Endothelial cell of hepatic sinusoid (primary cell): ENCODE measurements at regions not wholly inside any gene's neighbourhood (a gene's known extent, or its start where the extent isn't known, plus 50 kb on each side); places are given as distances from the start of the nearest gene placed in this dataset.
"Not testable (repeated sequence)": the region's sequence is repeated elsewhere in the genome, so short reads cannot be mapped to it uniquely, and the experiment has no call there.

ENCODE experiments used
- in situ Hi-C: cut with HindIII; loops from 2 replicates; pipeline ENCODE4 v1.10.0; 2017; ENCODE audit warnings: low sequenced_read_pairs

DNA sequence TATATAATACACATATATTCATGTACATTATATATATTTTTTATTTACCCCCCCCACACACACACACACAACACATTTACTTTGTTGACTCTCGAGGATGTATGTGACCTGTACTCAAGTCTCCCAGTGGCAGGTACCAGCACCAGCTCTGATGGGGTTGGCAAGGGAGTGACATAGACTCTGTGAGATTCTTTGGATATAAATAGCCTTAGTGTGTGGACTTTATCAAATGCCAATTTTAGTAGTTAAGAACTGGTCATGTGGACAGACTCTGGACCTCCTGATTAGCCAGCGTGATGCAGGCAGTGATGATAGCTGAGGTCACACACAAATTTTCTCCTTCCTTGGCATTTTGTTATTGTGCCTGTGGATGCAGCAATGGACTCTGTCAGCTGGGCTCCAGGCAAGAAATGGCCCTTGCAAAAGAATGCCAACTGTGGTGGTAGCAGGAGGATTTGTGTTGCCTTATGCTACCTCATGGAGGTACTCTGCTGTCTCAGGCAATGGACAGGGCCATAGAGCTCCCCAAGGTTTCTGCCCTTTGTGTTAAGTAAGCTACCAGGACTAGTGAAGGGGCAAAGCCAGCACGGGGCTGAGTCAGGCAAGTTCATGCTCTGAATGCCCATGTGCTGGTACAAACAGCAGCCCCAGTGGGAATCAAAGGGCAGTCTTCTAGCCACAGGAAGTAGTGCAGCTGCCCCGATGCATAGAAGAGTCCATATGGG is 224.6 kb upstream of the ZWINT start:
- in situ Hi-C loops = no loop called here

DNA sequence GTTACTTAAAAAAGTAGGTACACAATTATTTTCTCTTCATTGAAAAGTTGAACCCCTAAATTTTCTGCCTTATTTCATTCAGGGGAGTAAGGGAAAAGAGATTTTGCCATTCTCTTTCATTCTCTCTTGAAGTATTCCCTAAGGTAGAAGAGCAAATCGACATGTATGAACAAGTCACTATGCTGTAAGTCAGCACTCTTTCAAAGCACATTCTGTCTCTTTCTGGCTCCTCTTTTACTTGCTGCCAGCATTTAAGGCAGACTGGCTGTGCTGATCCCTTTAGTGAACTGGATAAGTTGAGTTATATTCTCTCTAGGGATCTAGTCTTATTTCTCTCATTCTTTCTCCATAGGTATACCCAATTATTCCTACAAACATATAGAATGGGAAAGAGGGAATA is 222.3 kb upstream of the ZWINT start:
- in situ Hi-C loops = no loop called here

DNA sequence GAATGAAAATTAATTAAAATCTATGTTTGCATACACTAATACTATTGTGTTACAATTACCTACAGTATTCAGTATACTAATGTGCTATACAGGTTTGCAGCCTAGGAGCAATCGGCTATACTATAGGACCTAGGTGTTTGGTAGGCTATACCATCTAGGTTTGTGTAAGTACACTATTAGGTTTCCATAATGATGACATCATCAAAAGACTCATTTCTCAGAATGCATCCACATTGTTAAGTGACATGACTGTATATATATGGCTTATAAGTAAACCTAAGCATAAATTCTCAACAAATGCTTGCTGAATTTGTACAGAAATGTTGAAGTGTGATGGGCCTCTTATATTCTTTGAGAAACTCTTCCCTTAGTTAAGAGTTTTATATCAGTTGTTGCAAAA is 206.5 kb upstream of the ZWINT start:
- in situ Hi-C loops = no loop called here

DNA sequence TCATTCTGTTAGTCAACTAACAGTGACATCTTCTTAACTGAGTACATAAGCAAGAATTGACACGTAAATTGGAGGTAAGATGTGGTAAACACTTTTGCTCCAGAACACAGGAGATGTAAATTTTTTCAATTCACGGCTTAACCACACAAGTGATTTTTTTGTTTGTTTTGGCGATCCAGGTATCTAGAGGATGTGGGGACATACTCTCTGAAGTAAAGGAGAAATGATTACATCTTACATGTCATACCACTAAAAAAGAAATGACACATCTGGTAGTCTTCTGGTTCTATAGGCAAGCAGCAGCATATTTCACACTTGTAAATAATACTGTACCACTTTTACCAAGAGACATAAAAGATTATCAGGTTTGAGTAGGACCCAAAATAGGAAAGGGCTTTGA is 200.3 kb upstream of the ZWINT start:
- in situ Hi-C loops = no loop called here

DNA sequence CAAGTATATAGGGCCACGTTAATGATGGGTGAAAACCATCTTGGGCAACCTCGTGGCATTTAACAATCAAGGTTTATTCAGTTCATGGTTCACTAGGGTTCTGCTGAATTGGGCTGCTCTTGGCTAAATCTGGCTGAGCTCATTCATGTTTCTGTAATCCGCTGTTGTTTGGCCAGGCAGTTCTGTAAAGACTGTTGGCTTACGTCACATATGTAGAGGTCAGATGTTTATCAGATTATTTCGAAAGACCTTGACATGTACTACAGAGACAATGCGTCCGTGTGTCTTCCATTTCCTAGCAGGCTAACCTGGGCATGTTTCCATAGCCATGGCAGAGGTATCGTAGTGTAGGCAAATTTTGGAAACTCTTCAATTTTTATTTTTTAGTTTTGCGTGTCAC is 190.0 kb upstream of the ZWINT start:
- in situ Hi-C loops = no loop called here

DNA sequence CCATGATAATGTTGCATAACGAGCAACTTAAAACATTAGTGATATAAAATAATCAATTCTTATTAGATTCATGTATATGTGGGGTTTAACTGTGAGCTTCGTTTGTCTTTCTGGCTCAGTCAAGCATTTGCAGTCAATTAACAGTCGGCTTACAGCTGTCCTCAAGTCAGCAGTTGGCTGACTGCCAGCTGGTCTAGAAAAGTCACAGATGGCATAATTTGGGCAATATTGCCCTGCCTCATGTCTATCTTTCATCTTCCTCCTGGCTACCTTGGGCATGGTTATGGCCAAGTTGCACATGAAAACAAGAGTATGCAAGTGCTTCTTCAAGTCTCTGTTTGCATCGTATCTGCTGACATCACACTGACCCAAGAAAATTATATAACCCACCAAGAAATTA is 186.1 kb upstream of the ZWINT start:
- in situ Hi-C loops = no loop called here

DNA sequence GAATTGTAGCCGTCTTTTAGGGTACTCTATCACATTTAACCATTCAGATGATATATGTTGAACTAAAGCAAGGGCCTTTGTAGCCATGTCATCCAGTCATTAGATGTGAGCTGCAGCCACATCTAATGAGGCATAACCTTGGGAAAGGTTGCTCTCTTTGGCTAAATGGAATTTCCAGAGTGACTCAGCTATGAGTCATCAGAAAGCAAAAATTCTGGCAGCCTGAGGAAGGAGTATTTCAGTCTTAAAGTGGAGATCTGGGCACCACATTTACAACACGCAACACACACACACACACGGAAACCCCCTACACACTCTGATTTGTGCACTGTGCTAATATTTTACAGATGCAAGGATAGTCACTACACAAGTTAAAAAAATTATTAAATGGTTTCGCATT is 176.9 kb upstream of the ZWINT start:
- in situ Hi-C loops = no loop called here

DNA sequence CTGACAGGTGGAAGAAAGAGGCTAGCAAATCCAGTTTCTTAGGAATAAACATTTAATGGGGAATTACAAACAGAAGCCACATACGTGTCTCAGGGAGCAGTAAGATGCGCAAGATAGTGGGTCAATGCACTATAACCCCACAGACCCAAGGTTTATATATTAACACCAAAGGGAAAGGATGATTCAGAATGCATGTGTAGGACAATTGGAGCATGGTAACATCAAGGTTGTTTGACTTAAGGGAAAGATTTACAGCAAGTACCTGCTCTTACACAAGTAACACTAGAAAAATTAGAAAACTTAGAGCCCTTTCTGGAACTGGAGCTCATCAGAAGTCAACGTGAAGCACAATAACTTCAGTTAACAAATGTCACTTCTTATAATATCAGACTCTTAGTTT is 161.1 kb upstream of the ZWINT start:
- in situ Hi-C loops = no loop called here

DNA sequence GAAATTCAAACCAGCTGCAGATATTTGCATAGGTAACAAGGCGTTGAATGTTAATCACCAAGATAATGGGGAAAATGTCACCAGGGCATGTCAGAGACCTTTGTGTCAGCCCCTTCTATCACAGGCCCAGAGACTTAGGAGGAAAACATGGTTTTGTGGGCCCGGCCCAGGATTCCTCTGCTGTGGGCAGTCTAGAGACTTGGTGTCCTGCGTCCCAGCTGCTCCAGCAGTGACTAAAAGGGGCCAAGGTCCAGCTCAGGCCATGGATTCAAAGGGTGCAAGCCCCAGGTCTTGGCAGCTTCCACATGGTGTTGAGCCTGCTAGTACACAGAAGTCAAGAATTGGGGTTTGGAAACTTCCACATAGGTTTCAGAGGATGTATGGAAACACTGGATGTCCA is 147.5 kb upstream of the ZWINT start:
- in situ Hi-C loops = no loop called here

DNA sequence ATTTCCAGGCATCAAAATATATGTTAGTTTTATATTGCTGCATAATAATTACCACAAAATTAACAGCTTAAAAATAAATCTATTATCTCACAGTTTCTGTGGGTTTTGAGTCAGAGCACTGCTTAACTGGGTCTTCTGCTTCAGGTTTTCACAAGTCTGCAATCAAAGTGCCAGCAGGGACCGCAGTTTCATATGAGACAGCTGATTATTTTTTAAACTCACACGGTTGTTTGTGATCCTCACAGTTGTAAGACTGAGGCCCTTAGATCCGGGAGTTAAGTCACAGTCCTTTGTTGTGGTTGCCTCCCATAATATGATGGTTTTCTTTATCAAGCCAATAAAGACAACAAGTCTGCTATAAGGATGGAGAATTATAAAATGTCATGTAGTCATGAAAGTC is 146.0 kb upstream of the ZWINT start:
- in situ Hi-C loops = no loop called here

DNA sequence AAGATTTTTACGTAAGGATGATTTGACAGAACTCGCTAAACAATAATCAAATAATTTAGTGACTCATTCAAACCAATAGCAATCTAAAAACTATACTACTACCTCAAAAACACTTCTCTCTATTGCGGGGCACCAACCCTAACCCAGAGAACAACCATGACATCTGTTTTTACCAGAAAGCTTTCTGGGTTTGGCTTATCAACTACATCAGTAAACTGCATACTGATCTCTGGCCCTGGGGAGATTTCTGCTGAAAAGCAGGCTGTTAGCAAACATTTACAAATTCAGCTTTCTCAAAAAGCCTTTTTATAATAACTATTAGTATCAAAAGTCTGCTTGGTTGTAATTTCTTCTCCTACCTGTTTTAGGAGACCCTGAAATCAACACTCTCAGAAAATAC is 144.5 kb upstream of the ZWINT start:
- in situ Hi-C loops = no loop called here

DNA sequence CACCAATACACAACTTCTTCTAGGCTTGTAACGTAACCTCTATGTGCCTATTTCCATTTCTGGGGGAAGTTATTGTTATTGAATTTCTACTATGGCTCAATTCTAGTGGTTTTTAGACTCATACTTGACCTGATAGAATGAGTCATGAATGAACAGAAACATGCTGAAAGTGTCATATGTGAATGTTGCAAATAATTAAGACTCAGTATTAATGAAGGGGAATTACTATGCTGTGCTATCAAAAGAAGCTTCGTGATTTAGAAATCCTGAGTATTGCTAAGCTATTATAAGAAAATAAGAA is 135.1 kb upstream of the ZWINT start:
- in situ Hi-C loops = no loop called here

DNA sequence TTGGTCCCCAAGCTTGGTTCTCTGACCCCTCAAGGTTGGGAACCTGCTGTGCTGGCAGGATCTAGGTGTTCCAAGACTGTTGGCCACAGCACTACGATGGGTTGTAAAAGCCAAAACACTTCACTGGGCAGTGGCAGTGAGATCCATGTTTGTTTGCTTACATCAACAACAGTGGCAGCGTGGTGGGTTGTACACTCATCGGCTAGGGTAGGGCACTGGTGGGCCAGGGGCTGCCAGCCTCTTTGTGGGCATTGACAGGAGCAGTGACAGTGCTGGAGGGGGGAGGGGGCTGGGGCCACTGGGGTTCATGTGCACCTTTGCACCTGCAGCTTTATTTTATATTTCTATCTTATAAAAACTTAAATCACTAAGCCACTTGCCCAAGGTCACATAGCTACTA is 126.7 kb upstream of the ZWINT start:
- in situ Hi-C loops = no loop called here

DNA sequence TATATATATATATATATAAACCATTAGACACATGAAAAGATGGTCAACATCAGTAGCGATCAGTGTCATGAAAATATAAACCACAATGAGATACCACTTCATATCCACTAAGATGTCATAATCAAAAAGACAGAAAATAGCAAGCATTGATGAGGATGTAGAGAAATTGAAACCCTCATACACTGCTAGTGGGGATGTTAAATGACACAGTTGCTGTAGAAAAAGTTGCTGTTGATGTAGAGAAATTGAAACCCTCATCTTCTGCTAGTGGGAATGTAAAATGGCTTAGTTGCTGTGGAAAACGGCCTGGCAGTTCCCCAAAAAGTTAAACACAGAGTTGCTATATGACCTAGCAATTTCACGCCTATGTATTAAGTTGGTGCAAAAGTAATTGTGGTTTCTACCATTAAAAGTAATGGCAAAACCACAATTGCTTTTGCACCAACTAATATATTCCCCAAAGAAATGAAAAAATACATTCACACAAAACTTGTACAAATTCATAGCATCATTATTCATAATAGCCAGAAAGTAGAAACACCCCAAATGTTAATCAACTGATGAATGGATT is 120.5 kb upstream of the ZWINT start:
- in situ Hi-C loops = no loop called here

DNA sequence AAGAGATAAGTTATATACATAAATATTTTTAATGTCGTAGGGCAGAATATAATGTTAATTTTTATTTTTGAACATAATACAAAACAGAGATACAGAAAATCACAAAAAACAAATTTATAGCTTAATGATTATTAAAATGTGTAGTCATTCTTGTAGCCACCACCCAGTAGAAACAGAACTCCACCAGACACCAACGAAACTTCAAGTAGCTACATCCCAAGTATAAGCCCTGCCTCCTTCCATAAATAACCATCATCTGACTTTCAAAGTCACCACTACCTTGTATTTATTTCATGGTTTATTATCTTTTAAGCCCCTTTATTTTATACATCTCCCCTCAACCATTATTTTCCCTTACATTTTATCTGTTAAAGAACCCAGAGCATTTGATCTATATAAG is 111.9 kb upstream of the ZWINT start:
- in situ Hi-C loops = no loop called here

DNA sequence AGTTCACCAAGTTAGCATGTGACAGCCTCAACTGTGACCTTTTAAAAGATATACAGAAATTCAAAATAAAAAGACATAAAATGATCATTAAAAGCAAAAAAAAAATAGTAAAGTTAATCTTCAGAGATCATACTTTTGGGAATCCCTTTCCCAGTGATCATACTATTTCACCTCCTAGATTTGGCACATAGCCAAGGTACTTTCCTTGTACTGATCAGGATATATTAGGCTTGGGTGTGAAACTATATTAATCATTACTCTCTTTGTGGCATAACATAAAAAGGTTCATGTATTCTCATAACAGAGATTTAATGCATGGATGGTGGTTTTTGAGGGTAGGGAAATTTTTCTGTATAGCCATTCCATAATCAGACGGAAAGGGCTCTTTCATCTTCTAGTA is 109.6 kb upstream of the ZWINT start:
- in situ Hi-C loops = no loop called here

DNA sequence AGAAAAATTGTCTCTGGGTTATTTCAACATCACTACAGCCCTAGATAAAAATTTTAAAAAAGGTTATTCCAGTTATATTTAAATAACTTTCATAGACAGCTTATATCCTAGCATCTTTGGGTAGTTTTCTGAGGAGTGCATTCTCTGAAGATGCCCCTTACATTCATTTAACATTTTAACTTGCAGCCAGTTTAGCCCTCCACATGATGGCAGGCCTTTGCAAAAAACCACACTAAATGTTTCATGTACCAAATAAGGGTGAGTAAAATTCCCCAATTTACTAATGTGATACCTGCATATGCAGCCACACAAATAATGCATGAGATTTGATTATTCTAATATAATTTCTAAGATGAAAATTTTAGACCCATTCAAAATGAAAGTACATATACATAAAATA is 108.4 kb upstream of the ZWINT start:
- in situ Hi-C loops = no loop called here

DNA sequence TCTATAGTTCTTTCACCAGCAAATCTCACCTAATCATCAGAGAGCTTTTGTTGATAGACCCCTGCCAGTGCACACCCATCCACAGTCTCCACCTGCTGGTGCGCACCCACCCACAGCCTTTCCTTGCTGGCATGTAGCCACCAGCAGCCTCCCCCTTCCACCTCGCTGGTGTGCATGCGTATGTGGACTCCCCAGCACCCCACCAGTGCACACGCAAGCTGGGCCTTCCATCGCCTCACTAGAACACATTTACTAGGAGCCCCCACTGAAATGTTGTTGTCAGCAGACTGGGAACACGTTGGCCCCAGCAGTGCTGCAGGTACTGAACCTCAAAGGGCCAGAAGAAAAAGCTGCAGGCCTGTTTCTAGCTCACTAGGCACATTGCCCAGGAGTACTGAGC is 104.9 kb upstream of the ZWINT start:
- in situ Hi-C loops = no loop called here

DNA sequence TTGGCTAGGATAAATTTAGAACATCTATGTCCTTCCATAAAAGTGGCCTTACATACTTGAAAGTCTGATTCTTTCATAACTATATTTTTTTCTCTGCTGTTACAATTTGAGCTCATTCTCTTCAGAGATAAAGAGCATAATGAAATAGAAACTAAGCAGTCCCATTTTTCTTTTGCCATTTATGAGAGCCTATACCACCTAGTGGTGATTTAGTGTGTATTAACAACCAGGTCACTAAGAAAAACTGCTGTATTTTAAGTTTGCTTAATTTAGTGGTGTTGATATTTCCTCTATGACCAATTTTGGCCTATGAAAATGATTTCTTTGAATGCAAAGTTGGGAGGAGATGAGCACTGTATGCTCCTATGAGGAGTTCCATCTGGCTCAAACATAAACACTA is 88.7 kb upstream of the ZWINT start:
- in situ Hi-C loops = no loop called here

DNA sequence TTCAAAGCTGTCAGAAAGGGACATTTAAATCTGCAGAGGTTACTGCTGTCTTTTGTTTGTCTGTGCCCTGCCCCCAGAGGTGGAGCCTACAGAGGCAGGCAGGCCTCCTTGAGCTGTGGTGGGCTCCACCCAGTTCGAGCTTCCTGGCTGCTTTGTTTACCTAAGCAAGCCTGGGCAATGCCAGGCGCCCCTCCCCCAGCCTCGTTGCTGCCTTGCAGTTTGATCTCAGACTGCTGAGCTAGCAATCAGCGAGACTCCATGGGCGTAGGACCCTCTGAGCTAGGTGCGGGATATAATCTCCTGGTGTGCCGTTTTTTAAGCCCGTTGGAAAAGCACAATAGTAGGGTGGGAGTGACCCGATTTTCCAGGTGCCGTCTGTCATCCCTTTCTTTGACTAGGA is 86.6 kb upstream of the ZWINT start:
- in situ Hi-C loops = not testable (repeated sequence)

DNA sequence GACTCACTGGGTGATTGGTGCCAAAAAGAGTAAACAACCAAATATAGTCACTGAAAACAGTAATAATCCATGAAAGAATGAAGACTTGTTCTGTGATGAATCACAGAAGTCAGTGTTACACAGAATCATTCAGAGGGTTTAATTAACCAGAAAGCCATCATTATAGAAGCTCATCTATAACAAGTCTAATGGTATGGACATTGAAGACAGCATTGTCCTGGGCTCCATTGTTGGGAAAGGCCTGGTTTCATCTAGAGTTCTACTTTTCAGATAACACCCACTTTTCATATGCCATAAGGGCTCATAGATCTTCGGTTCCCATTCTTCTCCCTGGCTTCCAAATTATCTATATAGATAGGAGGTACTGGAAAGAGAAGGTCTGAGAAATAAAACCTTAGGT is 80.3 kb upstream of the ZWINT start:
- in situ Hi-C loops = not testable (repeated sequence)
